HepG2 (cell line): ENCODE measurements at regions not wholly inside any gene's neighbourhood (a gene's known extent, or its start where the extent isn't known, plus 50 kb on each side); places are given as distances from the start of the nearest gene placed in this dataset.
A peak's percentile ranks its signal among the peaks of the same experiment; 100 is the strongest.

Experiments used
- ADNP ChIP-seq: sonication (generic); formaldehyde crosslinking; IDR thresholded peaks from 2 replicates; pipeline ENCODE4 v1.4.0; 2020; ENCODE audit warnings: missing genetic modification reagents
- AGO1 ChIP-seq: fragments of 200-400 bp; formaldehyde crosslinking; IDR thresholded peaks from 2 replicates; pipeline ENCODE4 v1.6.1; 2017; ENCODE audit warnings: mild to moderate bottlenecking, low read depth, low read length, moderate library complexity; ENCODE audit not compliant: poor library complexity, severe bottlenecking
- ASH2L ChIP-seq: fragments of 300-600, 200-600 bp; sonication (generic); IDR thresholded peaks from 2 replicates; pipeline ENCODE4 v1.7.0; 2017; ENCODE audit warnings: low read depth, mild to moderate bottlenecking, moderate library complexity, mixed read lengths, low read length; ENCODE audit not compliant: insufficient read length
- EEA1 ChIP-seq: sonication (generic); formaldehyde crosslinking; IDR thresholded peaks from 2 replicates; pipeline ENCODE4 v1.5.1; 2020; ENCODE audit warnings: mild to moderate bottlenecking, missing genetic modification reagents, borderline replicate concordance
- JARID2 ChIP-seq: sonication (generic); formaldehyde crosslinking; IDR thresholded peaks from 2 replicates; pipeline ENCODE4 v1.8.1; 2023; ENCODE audit warnings: missing genetic modification reagents, inconsistent platforms; ENCODE audit not compliant: insufficient replicate concordance
- KLF12 ChIP-seq: sonication (generic); formaldehyde crosslinking; IDR thresholded peaks from 2 replicates; pipeline ENCODE4 v1.4.0; 2020; ENCODE audit warnings: missing genetic modification reagents, borderline replicate concordance
- NONO ChIP-seq, 2 experiments: fragments of 450-650 bp in 1 of 2; sonication (generic) in 1 of 2; formaldehyde crosslinking in 1 of 2; IDR thresholded peaks in 1 of 2; conservative IDR thresholded peaks in 1 of 2; 2 replicates each; pipeline versions ENCODE4 v1.6.1 to v1.8.0; 2017 to 2022; ENCODE audit warnings: mild to moderate bottlenecking in 1 of 2, missing genetic modification reagents in 1 of 2, moderate library complexity in 1 of 2
- PCBP2 ChIP-seq: fragments of 200-400 bp; formaldehyde crosslinking; optimal IDR thresholded peaks from 2 replicates; pipeline ENCODE3; 2018; ENCODE audit warnings: low read length, low read depth; ENCODE audit not compliant: poor library complexity, severe bottlenecking
- POLR2AphosphoS5 ChIP-seq: IDR thresholded peaks from 2 replicates; pipeline ENCODE4 v1.6.1; 2012; ENCODE audit warnings: low read depth, low read length
- PRDM4 ChIP-seq: sonication (generic); formaldehyde crosslinking; IDR thresholded peaks from 2 replicates; pipeline ENCODE4 v1.9.0; 2021; ENCODE audit warnings: missing genetic modification reagents, borderline replicate concordance
- RBFOX2 ChIP-seq: fragments of 200-400 bp; formaldehyde crosslinking; IDR thresholded peaks from 2 replicates; pipeline ENCODE4 v1.6.1; 2017; ENCODE audit warnings: low read depth, mild to moderate bottlenecking, low read length
- REXO4 ChIP-seq: sonication (generic); formaldehyde crosslinking; IDR thresholded peaks from 2 replicates; pipeline ENCODE4 v1.8.0; 2022; ENCODE audit warnings: missing genetic modification reagents, mild to moderate bottlenecking, borderline replicate concordance
- SP4 ChIP-seq: sonication (generic); formaldehyde crosslinking; IDR thresholded peaks from 2 replicates; pipeline ENCODE4 v1.8.1; 2023; ENCODE audit warnings: mild to moderate bottlenecking, missing genetic modification reagents
- ZBTB39 ChIP-seq: sonication (generic); formaldehyde crosslinking; IDR thresholded peaks from 2 replicates; pipeline ENCODE4 v1.5.0; 2020; ENCODE audit warnings: missing genetic modification reagents
- ZBTB49 ChIP-seq: sonication (generic); formaldehyde crosslinking; IDR thresholded peaks from 2 replicates; pipeline ENCODE4 v1.4.0; 2020; ENCODE audit warnings: missing genetic modification reagents, borderline replicate concordance
- ZFP82 ChIP-seq: sonication (generic); formaldehyde crosslinking; IDR thresholded peaks from 2 replicates; pipeline ENCODE4 v1.5.1; 2020; ENCODE audit warnings: mild to moderate bottlenecking, missing genetic modification reagents, borderline replicate concordance
- ZNF326 ChIP-seq: sonication (generic); formaldehyde crosslinking; IDR thresholded peaks from 2 replicates; pipeline ENCODE4 v1.4.0; 2020; ENCODE audit warnings: missing genetic modification reagents, borderline replicate concordance
- ZNF337 ChIP-seq: sonication (generic); formaldehyde crosslinking; IDR thresholded peaks from 2 replicates; pipeline ENCODE4 v1.5.1; 2020; ENCODE audit warnings: missing genetic modification reagents, low read depth, mild to moderate bottlenecking, borderline replicate concordance
- ZNF597 ChIP-seq: sonication (generic); formaldehyde crosslinking; IDR thresholded peaks from 2 replicates; pipeline ENCODE4 v1.5.0; 2020; ENCODE audit warnings: missing genetic modification reagents
- ZNF775 ChIP-seq: sonication (generic); formaldehyde crosslinking; IDR thresholded peaks from 2 replicates; pipeline ENCODE4 v1.4.0; 2020; ENCODE audit warnings: missing genetic modification reagents, mild to moderate bottlenecking, moderate library complexity, borderline replicate concordance

- TF ChIP-seq EEA1 (CRISPR knock-in tag) (no peak), PCBP2 (no peak), SP4 (CRISPR knock-in tag) (no peak), ZBTB49 (no peak), POLR2AphosphoS5 (no peak), ZFP82 (CRISPR knock-in tag) (no peak), NONO (IDR thresholded peaks at IDR 0.05) (no peak), NONO (CRISPR knock-in tag; conservative IDR thresholded peaks at IDR 0.05) (peak; percentile 61), JARID2 (CRISPR knock-in tag) (no peak), AGO1 (no peak), ZBTB39 (CRISPR knock-in tag) (no peak), PRDM4 (CRISPR knock-in tag) (no peak), ZNF337 (no peak), ASH2L (peak; percentile 9), RBFOX2 (no peak), ZNF597 (CRISPR knock-in tag) (no peak), REXO4 (CRISPR knock-in tag) (no peak), KLF12 (CRISPR knock-in tag) (no peak; the same call in 1 of the 2 replicates), ADNP (CRISPR knock-in tag) (no peak), ZNF326 (CRISPR knock-in tag) (no peak), ZNF775 (no peak)
Measured at GRCh38 chr3:72144773-72145505, 360.0 kb upstream of the PROK2 start (continued).
